Activated CD8-positive, alpha-beta memory T cell treated with anti-CD3 and anti-CD28 coated beads for 36 hours (primary cell): ENCODE measurements at regions not wholly inside any gene's neighbourhood (a gene's known extent, or its start where the extent isn't known, plus 50 kb on each side); places are given as distances from the start of the nearest gene placed in this dataset.

Source experiments
- CTCF ChIA-PET: fragments of 350-600 bp; sonication (Branson Sonifier 250); formaldehyde crosslinking; loops from one replicate; lab custom pipeline; 2021; ENCODE audit warnings: antibody characterized with exemption; lab: Charles Lee
- POLR2A ChIA-PET: fragments of 350-600 bp; sonication (Branson Sonifier 250); formaldehyde crosslinking; loops from one replicate; lab custom pipeline; 2021; ENCODE audit warnings: antibody characterized with exemption; lab: Charles Lee

- POLR2A ChIA-PET, result interaction anchor here (1.4 kb wide), 1 partner anchor 17 kb away, joined by 4 read pairs; no protein-coding TSS in a partner anchor
- CTCF ChIA-PET, result interaction anchor here (2.4 kb wide), 1 partner anchor 17 kb away, joined by 8 read pairs; no protein-coding TSS in a partner anchor
Measured at GRCh38 chr6:33857093-33857931, 53.5 kb upstream of the MLN start.

GRCh38 chr6:33856655-33857054 is 52.9 kb upstream of the MLN start:
- ChIA-PET CTCF (interaction anchor here (2.4 kb wide), 1 partner anchor 16 kb away, joined by 8 read pairs; no protein-coding TSS in a partner anchor), POLR2A (interaction anchor here (1.4 kb wide), 1 partner anchor 16 kb away, joined by 4 read pairs; no protein-coding TSS in a partner anchor)

- ChIA-PET CTCF (interaction anchor here (2.4 kb wide), 1 partner anchor 16 kb away, joined by 8 read pairs; no protein-coding TSS in a partner anchor), POLR2A (interaction anchor here (1.4 kb wide), 1 partner anchor 16 kb away, joined by 4 read pairs; no protein-coding TSS in a partner anchor)
Measured at GRCh38 chr6:33856031-33856590, 52.3 kb upstream of the MLN start.

- CTCF ChIA-PET, result interaction anchor here (1.8 kb wide), 1 partner anchor 173 kb away, joined by 4 read pairs; no protein-coding TSS in a partner anchor
- POLR2A ChIA-PET, result no interaction called here
Measured at GRCh38 chr6:33854572-33855030, 50.8 kb upstream of the MLN start.

- POLR2A ChIA-PET, result no interaction called here
- CTCF ChIA-PET, result interaction anchor here (1.8 kb wide), 1 partner anchor 174 kb away, joined by 4 read pairs; no protein-coding TSS in a partner anchor
Measured at GRCh38 chr6:33853736-33854135, 49.9 kb upstream of the MLN start.
